ENCODE measurements at regions not wholly inside any gene's neighbourhood (a gene's known extent, or its start where the extent isn't known, plus 50 kb on each side); places are given as distances from the start of the nearest gene placed in this dataset.

DNA sequence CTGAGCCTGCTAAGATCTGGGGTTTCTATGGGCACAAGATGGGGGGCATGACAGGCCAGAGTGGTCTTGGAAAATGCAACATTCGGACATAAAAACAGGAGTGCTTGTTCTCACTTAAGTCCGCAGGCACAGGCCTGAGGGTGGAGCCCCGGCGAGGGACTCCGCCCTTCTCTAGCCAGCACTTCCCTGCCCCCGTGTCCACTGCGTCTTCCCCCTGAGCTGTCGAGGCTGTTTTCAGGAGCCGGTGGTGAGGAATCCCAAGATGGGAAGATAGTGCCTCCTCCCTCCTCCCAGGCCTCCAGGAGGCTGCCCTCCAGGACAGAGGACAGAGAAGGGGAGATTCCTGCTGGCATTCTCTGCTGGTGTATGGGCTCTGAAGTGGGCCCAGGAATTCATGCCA is 105.2 kb downstream of the TLR5 start:
- TF ChIP-seq, protein P1, sequence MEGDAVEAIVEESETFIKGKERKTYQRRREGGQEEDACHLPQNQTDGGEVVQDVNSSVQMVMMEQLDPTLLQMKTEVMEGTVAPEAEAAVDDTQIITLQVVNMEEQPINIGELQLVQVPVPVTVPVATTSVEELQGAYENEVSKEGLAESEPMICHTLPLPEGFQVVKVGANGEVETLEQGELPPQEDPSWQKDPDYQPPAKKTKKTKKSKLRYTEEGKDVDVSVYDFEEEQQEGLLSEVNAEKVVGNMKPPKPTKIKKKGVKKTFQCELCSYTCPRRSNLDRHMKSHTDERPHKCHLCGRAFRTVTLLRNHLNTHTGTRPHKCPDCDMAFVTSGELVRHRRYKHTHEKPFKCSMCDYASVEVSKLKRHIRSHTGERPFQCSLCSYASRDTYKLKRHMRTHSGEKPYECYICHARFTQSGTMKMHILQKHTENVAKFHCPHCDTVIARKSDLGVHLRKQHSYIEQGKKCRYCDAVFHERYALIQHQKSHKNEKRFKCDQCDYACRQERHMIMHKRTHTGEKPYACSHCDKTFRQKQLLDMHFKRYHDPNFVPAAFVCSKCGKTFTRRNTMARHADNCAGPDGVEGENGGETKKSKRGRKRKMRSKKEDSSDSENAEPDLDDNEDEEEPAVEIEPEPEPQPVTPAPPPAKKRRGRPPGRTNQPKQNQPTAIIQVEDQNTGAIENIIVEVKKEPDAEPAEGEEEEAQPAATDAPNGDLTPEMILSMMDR (IDR thresholded peaks at IDR 0.05), result no peak
- TF ChIP-seq NFIC (IDR thresholded peaks at IDR 0.05; ENCODE audit: borderline replicate concordance) (no peak), JUND (IDR thresholded peaks at IDR 0.05) (no peak), EP300 (IDR thresholded peaks at IDR 0.05; ENCODE audit: borderline replicate concordance in 1 of 2, low read depth in 1 of 2, low read length in 1 of 2) (no peak), TAF1 (IDR thresholded peaks at IDR 0.05; ENCODE audit: borderline replicate concordance, low read depth, low read length) (no peak), RFX5 (IDR thresholded peaks at IDR 0.05; ENCODE audit: low read length) (no peak), POLR2AphosphoS5 (IDR thresholded peaks at IDR 0.05; ENCODE audit: low read depth, low read length) (no peak), SIN3A (IDR thresholded peaks at IDR 0.05; ENCODE audit: borderline replicate concordance, low read depth, low read length) (no peak), FOXM1 (IDR thresholded peaks at IDR 0.05; ENCODE audit: low read depth) (no peak), YY1 (IDR thresholded peaks at IDR 0.05; ENCODE audit: low read depth) (no peak)
- TF ChIP-seq, protein P2, sequence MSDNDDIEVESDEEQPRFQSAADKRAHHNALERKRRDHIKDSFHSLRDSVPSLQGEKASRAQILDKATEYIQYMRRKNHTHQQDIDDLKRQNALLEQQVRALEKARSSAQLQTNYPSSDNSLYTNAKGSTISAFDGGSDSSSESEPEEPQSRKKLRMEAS (IDR thresholded peaks at IDR 0.05; ENCODE audit: low read depth), result no peak
- TF ChIP-seq, protein P3, sequence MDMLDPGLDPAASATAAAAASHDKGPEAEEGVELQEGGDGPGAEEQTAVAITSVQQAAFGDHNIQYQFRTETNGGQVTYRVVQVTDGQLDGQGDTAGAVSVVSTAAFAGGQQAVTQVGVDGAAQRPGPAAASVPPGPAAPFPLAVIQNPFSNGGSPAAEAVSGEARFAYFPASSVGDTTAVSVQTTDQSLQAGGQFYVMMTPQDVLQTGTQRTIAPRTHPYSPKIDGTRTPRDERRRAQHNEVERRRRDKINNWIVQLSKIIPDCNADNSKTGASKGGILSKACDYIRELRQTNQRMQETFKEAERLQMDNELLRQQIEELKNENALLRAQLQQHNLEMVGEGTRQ (IDR thresholded peaks at IDR 0.05; ENCODE audit: borderline replicate concordance, low read depth, low read length), result no peak
